HG03175 (cell line): ENCODE measurements at regions not wholly inside any gene's neighbourhood (a gene's known extent, or its start where the extent isn't known, plus 50 kb on each side); places are given as distances from the start of the nearest gene placed in this dataset.

Experiments used
- ATAC-seq: cut with Tn5 transposase; IDR thresholded peaks from one replicate; pipeline ENCODE4 v1.9.1; 2021; ENCODE audit warnings: mild to moderate bottlenecking, moderate library complexity; ENCODE audit not compliant: unreplicated experiment

GRCh38 chr12:124415064-124415463, 120.2 kb downstream of the RFLNA start:
- ATAC-seq, result no peak

- ATAC-seq, result no peak
Observed at GRCh38 chr12:124413915-124414314, 119.0 kb downstream of the RFLNA start.

GRCh38 chr12:124413401-124413800, 118.5 kb downstream of the RFLNA start:
- ATAC-seq, result no peak

GRCh38 chr12:124412646-124413015, 117.7 kb downstream of the RFLNA start:
- ATAC-seq, result no peak

- no peak for ATAC-seq
Observed at GRCh38 chr12:124411953-124412645, 117.2 kb downstream of the RFLNA start.

GRCh38 chr12:124411281-124411878, 116.5 kb downstream of the RFLNA start:
- ATAC-seq, result no peak

GRCh38 chr12:124410354-124411175, 115.7 kb downstream of the RFLNA start:
- no peak for ATAC-seq

- no peak for ATAC-seq
Observed at GRCh38 chr12:124408822-124409517, 114.1 kb downstream of the RFLNA start.

GRCh38 chr12:124407074-124407473, 112.2 kb downstream of the RFLNA start:
- no peak for ATAC-seq

- ATAC-seq, result no peak
Observed at GRCh38 chr12:124406043-124406442, 111.2 kb downstream of the RFLNA start.

GRCh38 chr12:124405592-124405991, 110.7 kb downstream of the RFLNA start:
- no peak for ATAC-seq

- no peak for ATAC-seq
Observed at GRCh38 chr12:124405151-124405550, 110.3 kb downstream of the RFLNA start.

GRCh38 chr12:124404162-124404784, 109.4 kb downstream of the RFLNA start:
- no peak for ATAC-seq

- ATAC-seq, result no peak
Observed at GRCh38 chr12:124403273-124403672, 108.4 kb downstream of the RFLNA start.

- no peak for ATAC-seq
Observed at GRCh38 chr12:124402248-124403066, 107.6 kb downstream of the RFLNA start.

GRCh38 chr12:124401704-124402221, 106.9 kb downstream of the RFLNA start:
- ATAC-seq, result no peak

GRCh38 chr12:124400124-124400523, 105.2 kb downstream of the RFLNA start:
- no peak for ATAC-seq

GRCh38 chr12:124399622-124400021, 104.7 kb downstream of the RFLNA start:
- no peak for ATAC-seq

GRCh38 chr12:124398578-124399227, 103.8 kb downstream of the RFLNA start:
- ATAC-seq, result no peak
